NCI-H2081 treated with DMSO at 0.1 percent for 48 hours (cell line): ENCODE measurements at regions not wholly inside any gene's neighbourhood (a gene's known extent, or its start where the extent isn't known, plus 50 kb on each side); places are given as distances from the start of the nearest gene placed in this dataset.
"Not testable (repeated sequence)": the region's sequence is repeated elsewhere in the genome, so short reads cannot be mapped to it uniquely, and the experiment has no call there.

Source experiments
- DNase-seq: peaks from one replicate; lab custom pipeline; 2025; lab: John Stamatoyannopoulos, UW

GRCh38 chr22:48736593-48737460 is 1090.8 kb downstream of the BRD1 start:
- no peak for DNase-seq

GRCh38 chr22:48734961-48735360 is 1092.7 kb downstream of the BRD1 start:
- no peak for DNase-seq

- no peak for DNase-seq
Observed at GRCh38 chr22:48734359-48734758, 1093.3 kb downstream of the BRD1 start.

GRCh38 chr22:48729499-48730171 is 1098.0 kb downstream of the BRD1 start:
- DNase-seq = no peak

- DNase-seq = no peak
Observed at GRCh38 chr22:48727454-48728058, 1100.1 kb downstream of the BRD1 start.

- DNase-seq = no peak
Observed at GRCh38 chr22:48724899-48725298, 1102.8 kb downstream of the BRD1 start.

- DNase-seq = no peak
Observed at GRCh38 chr22:48722661-48723060, 1105.0 kb downstream of the BRD1 start.

GRCh38 chr22:48721395-48721669 is 1106.3 kb downstream of the BRD1 start:
- DNase-seq = no peak

- no peak for DNase-seq
Observed at GRCh38 chr22:48720662-48721394, 1106.8 kb downstream of the BRD1 start.

GRCh38 chr22:48719978-48720661 is 1107.6 kb downstream of the BRD1 start:
- DNase-seq = no peak

- no peak for DNase-seq
Observed at GRCh38 chr22:48718818-48719500, 1108.7 kb downstream of the BRD1 start.

GRCh38 chr22:48717883-48718817 is 1109.5 kb downstream of the BRD1 start:
- no peak for DNase-seq

- no peak for DNase-seq
Observed at GRCh38 chr22:48717076-48717810, 1110.4 kb downstream of the BRD1 start.

- not testable (repeated sequence) for DNase-seq
Observed at GRCh38 chr22:48716154-48716553, 1111.5 kb downstream of the BRD1 start.

GRCh38 chr22:48715511-48715910 is 1112.2 kb downstream of the BRD1 start:
- DNase-seq = no peak

GRCh38 chr22:48714231-48714630 is 1113.4 kb downstream of the BRD1 start:
- no peak for DNase-seq

GRCh38 chr22:48713272-48714205 is 1114.1 kb downstream of the BRD1 start:
- DNase-seq = no peak

GRCh38 chr22:48712558-48713271 is 1115.0 kb downstream of the BRD1 start:
- DNase-seq = no peak
